ENCODE measurements at regions not wholly inside any gene's neighbourhood (a gene's known extent, or its start where the extent isn't known, plus 50 kb on each side); places are given as distances from the start of the nearest gene placed in this dataset.
"Not testable (repeated sequence)": the region's sequence is repeated elsewhere in the genome, so short reads cannot be mapped to it uniquely, and the experiment has no call there.

- H3K36me3 ChIP-seq (replicated peaks); in situ Hi-C loops (cut with MboI; ENCODE audit: low sequenced_read_pairs); H3K27me3 ChIP-seq (ENCODE audit: low read depth); H3K9me3 ChIP-seq; H3K4me1 ChIP-seq; DNase-seq (ENCODE audit: low spot score in 2 of 2); H3K4me3 ChIP-seq: not testable (repeated sequence)
Observed at GRCh38 chr16:33657717-33658116, 198.3 kb downstream of the TP53TG3F start.

GRCh38 chr16:33680791-33681190, 221.4 kb downstream of the TP53TG3F start:
- DNase-seq (ENCODE audit: low spot score in 2 of 2) = not testable (repeated sequence)

GRCh38 chr16:33700320-33700719, 240.9 kb downstream of the TP53TG3F start:
- H3K4me1 ChIP-seq; H3K27me3 ChIP-seq (ENCODE audit: low read depth); H3K4me3 ChIP-seq; DNase-seq (ENCODE audit: low spot score in 2 of 2); H3K9me3 ChIP-seq; H3K36me3 ChIP-seq (replicated peaks); in situ Hi-C loops (cut with MboI; ENCODE audit: low sequenced_read_pairs): not testable (repeated sequence)

More at GRCh38 chr16:33680791-33681190, 221.4 kb downstream of the TP53TG3F start:
- H3K4me3 ChIP-seq; in situ Hi-C loops (cut with MboI; ENCODE audit: low sequenced_read_pairs); H3K36me3 ChIP-seq (replicated peaks); H3K4me1 ChIP-seq; H3K9me3 ChIP-seq; H3K27me3 ChIP-seq (ENCODE audit: low read depth): not testable (repeated sequence)

- DNase-seq (ENCODE audit: low spot score in 2 of 2); H3K4me3 ChIP-seq; H3K27me3 ChIP-seq (ENCODE audit: low read depth); H3K4me1 ChIP-seq; H3K36me3 ChIP-seq (replicated peaks); in situ Hi-C loops (cut with MboI; ENCODE audit: low sequenced_read_pairs); H3K9me3 ChIP-seq: not testable (repeated sequence)
Observed at GRCh38 chr16:33706845-33707590, 247.6 kb downstream of the TP53TG3F start.

GRCh38 chr16:33707591-33707934, 248.2 kb downstream of the TP53TG3F start:
- H3K4me1 ChIP-seq; DNase-seq (ENCODE audit: low spot score in 2 of 2); H3K36me3 ChIP-seq (replicated peaks); H3K9me3 ChIP-seq; H3K27me3 ChIP-seq (ENCODE audit: low read depth); H3K4me3 ChIP-seq; in situ Hi-C loops (cut with MboI; ENCODE audit: low sequenced_read_pairs): not testable (repeated sequence)

- H3K9me3 ChIP-seq; DNase-seq (ENCODE audit: low spot score in 2 of 2); H3K27me3 ChIP-seq (ENCODE audit: low read depth); H3K36me3 ChIP-seq (replicated peaks); in situ Hi-C loops (cut with MboI; ENCODE audit: low sequenced_read_pairs); H3K4me1 ChIP-seq; H3K4me3 ChIP-seq: not testable (repeated sequence)
Observed at GRCh38 chr16:33709856-33710695, 250.7 kb downstream of the TP53TG3F start.

- H3K36me3 ChIP-seq (replicated peaks); H3K4me3 ChIP-seq; DNase-seq (ENCODE audit: low spot score in 2 of 2); H3K27me3 ChIP-seq (ENCODE audit: low read depth); in situ Hi-C loops (cut with MboI; ENCODE audit: low sequenced_read_pairs); H3K4me1 ChIP-seq; H3K9me3 ChIP-seq: not testable (repeated sequence)
Observed at GRCh38 chr16:33710696-33711087, 251.3 kb downstream of the TP53TG3F start.

GRCh38 chr16:33711616-33712015, 252.2 kb downstream of the TP53TG3F start:
- H3K9me3 ChIP-seq = not testable (repeated sequence)

GRCh38 chr16:33712308-33712707, 252.9 kb downstream of the TP53TG3F start:
- in situ Hi-C loops (cut with MboI; ENCODE audit: low sequenced_read_pairs); H3K27me3 ChIP-seq (ENCODE audit: low read depth); DNase-seq (ENCODE audit: low spot score in 2 of 2); H3K9me3 ChIP-seq; H3K4me3 ChIP-seq; H3K4me1 ChIP-seq; H3K36me3 ChIP-seq (replicated peaks): not testable (repeated sequence)

More at GRCh38 chr16:33711616-33712015, 252.2 kb downstream of the TP53TG3F start:
- H3K4me3 ChIP-seq; H3K27me3 ChIP-seq (ENCODE audit: low read depth); H3K36me3 ChIP-seq (replicated peaks); DNase-seq (ENCODE audit: low spot score in 2 of 2); in situ Hi-C loops (cut with MboI; ENCODE audit: low sequenced_read_pairs); H3K4me1 ChIP-seq: not testable (repeated sequence)

- H3K27me3 ChIP-seq (ENCODE audit: low read depth); H3K9me3 ChIP-seq; DNase-seq (ENCODE audit: low spot score in 2 of 2); in situ Hi-C loops (cut with MboI; ENCODE audit: low sequenced_read_pairs); H3K4me1 ChIP-seq; H3K4me3 ChIP-seq; H3K36me3 ChIP-seq (replicated peaks): not testable (repeated sequence)
Observed at GRCh38 chr16:33712851-33713709, 253.7 kb downstream of the TP53TG3F start.

GRCh38 chr16:33713710-33714538, 254.5 kb downstream of the TP53TG3F start:
- H3K4me1 ChIP-seq; H3K27me3 ChIP-seq (ENCODE audit: low read depth); H3K4me3 ChIP-seq; H3K36me3 ChIP-seq (replicated peaks); in situ Hi-C loops (cut with MboI; ENCODE audit: low sequenced_read_pairs); H3K9me3 ChIP-seq; DNase-seq (ENCODE audit: low spot score in 2 of 2): not testable (repeated sequence)

- in situ Hi-C loops (cut with MboI; ENCODE audit: low sequenced_read_pairs); H3K4me1 ChIP-seq; DNase-seq (ENCODE audit: low spot score in 2 of 2); H3K27me3 ChIP-seq (ENCODE audit: low read depth); H3K4me3 ChIP-seq; H3K9me3 ChIP-seq; H3K36me3 ChIP-seq (replicated peaks): not testable (repeated sequence)
Observed at GRCh38 chr16:33731167-33731566, 271.8 kb downstream of the TP53TG3F start.

GRCh38 chr16:33734650-33735049, 275.2 kb downstream of the TP53TG3F start:
- H3K4me3 ChIP-seq; H3K36me3 ChIP-seq (replicated peaks); DNase-seq (ENCODE audit: low spot score in 2 of 2); in situ Hi-C loops (cut with MboI; ENCODE audit: low sequenced_read_pairs); H3K27me3 ChIP-seq (ENCODE audit: low read depth); H3K9me3 ChIP-seq; H3K4me1 ChIP-seq: not testable (repeated sequence)

Data from HAP-1 (cell line).